Testis (tissue), 2 donors: ENCODE measurements at regions not wholly inside any gene's neighbourhood (a gene's known extent, or its start where the extent isn't known, plus 50 kb on each side); places are given as distances from the start of the nearest gene placed in this dataset.

Source experiments
- CTCF ChIP-seq, 3 experiments: fragments of 450-650 bp in 2 of 3; fragments of 200-600 bp in 1 of 3; sonication (generic) in 1 of 3; IDR thresholded peaks; one replicate each; pipeline ENCODE4 v1.5.1; 2016 to 2019; ENCODE audit warnings: antibody characterized with exemption in 3 of 3, mild to moderate bottlenecking in 2 of 3, moderate library complexity in 1 of 3
- POLR2A ChIP-seq: fragments of 450-650 bp; IDR thresholded peaks from one replicate; pipeline ENCODE4 v1.6.1; 2017; ENCODE audit warnings: antibody characterized with exemption, mild to moderate bottlenecking, moderate library complexity

- TF ChIP-seq CTCF (IDR thresholded peaks at IDR 0.05) (no peak), POLR2A (no peak)
These were observed 200.7 kb downstream of the SATB1 start for GRCh38 chr3:18224426-18224825.
